ENCODE measurements at regions not wholly inside any gene's neighbourhood (a gene's known extent, or its start where the extent isn't known, plus 50 kb on each side); places are given as distances from the start of the nearest gene placed in this dataset.

DNA sequence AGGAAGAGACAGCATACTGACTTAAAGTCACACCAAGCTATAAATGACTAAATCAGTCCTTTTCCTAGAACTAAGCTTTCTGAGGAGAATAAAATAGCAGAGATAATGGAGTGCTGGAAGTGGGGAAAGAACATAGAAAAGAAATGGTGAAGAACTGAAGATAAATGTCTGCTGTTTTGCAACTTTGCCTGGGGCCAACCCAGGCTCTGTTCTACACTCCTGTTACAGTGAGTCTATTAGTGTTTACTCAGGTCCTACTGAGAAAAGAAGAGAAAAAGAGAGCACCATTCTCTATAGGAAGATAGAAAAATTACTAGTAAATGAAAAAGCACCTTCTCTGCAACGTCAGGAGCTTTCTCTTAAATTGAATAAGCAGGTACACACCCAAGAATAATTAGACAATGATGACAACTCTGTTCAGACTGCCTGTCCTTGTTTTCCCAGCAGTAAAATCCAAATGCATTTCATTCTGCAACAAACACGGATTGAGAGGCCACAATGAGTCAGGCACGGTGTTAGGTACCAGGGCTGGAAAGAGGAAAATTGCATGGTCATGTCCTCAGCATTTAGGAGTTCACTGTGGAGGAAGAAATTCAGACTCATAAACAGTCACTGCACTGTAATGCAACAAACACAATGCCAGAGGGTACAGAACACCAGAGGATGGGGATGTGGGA lies 139.4 kb upstream of the CAMK1G start:
- Histone ChIP-seq H3K4me3 (ENCODE audit: low read depth, low read length, poor library complexity, severe bottlenecking) (no peak overlapping the region), H3K4me2 (ENCODE audit: low read length) (no peak overlapping the region), H3K9me2 (ENCODE audit: insufficient read depth, low read length) (no peaks in the 10 kb centered on the region), H3K36me3 (ENCODE audit: insufficient read depth, low read length) (no peaks in the 10 kb centered on the region), H3K79me2 (ENCODE audit: insufficient read depth, low read depth, low read length) (no peaks in the 10 kb centered on the region), H3K9me3 (ENCODE audit: low read length) (no peaks in the 10 kb centered on the region), H3K4me1 (ENCODE audit: insufficient read depth, low read length, poor library complexity, severe bottlenecking) (no peaks in the 10 kb centered on the region), H4K20me1 (ENCODE audit: insufficient read depth, low read length) (no peaks in the 10 kb centered on the region), H2AFZ (ENCODE audit: low read length) (no peak overlapping the region), H3K27ac (ENCODE audit: low read depth, low read length, poor library complexity, severe bottlenecking) (no peak overlapping the region)
- no TSS peak for BruUV-seq (replicated peaks)
- no peak for DNase-seq (ENCODE audit: low spot score)
- POLR2A ChIA-PET: no interaction called here
- no peak for TF ChIP-seq EZH2phosphoT487 (IDR thresholded peaks at IDR 0.05; ENCODE audit: borderline replicate concordance, low read depth, low read length)
- CTCF ChIA-PET (ENCODE audit: unreplicated experiment): interaction anchor here (0.6 kb wide), 1 partner anchor 75 kb away, joined by 3 read pairs; no protein-coding TSS in a partner anchor
- intact Hi-C loops (cut with micrococcal nuclease; ENCODE audit: unreplicated experiment): no loop called here

DNA sequence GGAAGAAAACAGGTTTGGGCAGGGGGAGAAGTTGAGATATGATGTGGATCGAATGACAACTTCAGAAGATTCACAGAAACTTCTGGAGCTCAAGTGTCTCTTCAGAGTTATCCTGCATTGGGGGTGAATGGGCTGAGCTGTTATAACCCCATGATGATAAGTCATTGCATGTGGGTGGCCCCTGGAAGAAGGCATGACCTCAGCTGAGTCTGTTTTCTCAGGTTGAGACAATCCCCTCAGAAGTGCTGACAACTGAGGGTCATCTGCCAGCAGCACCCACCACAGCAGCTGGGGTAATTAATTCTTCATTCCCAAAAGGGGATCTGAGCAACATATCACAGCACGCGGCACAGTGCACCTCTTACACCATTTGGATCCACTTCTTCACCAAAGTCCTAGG lies 138.6 kb upstream of the CAMK1G start:
- no peak for DNase-seq (ENCODE audit: low spot score)
- no peak overlapping the region for H3K4me2 ChIP-seq (ENCODE audit: low read length)
- intact Hi-C loops (cut with micrococcal nuclease; ENCODE audit: unreplicated experiment): no loop called here
- H4K20me1 ChIP-seq (ENCODE audit: insufficient read depth, low read length): no peaks in the 10 kb centered on the region
- TF ChIP-seq, protein P1, sequence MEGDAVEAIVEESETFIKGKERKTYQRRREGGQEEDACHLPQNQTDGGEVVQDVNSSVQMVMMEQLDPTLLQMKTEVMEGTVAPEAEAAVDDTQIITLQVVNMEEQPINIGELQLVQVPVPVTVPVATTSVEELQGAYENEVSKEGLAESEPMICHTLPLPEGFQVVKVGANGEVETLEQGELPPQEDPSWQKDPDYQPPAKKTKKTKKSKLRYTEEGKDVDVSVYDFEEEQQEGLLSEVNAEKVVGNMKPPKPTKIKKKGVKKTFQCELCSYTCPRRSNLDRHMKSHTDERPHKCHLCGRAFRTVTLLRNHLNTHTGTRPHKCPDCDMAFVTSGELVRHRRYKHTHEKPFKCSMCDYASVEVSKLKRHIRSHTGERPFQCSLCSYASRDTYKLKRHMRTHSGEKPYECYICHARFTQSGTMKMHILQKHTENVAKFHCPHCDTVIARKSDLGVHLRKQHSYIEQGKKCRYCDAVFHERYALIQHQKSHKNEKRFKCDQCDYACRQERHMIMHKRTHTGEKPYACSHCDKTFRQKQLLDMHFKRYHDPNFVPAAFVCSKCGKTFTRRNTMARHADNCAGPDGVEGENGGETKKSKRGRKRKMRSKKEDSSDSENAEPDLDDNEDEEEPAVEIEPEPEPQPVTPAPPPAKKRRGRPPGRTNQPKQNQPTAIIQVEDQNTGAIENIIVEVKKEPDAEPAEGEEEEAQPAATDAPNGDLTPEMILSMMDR (conservative IDR thresholded peaks at IDR 0.05; ENCODE audit: low read length): no peak
- no peak for TF ChIP-seq EZH2phosphoT487 (IDR thresholded peaks at IDR 0.05; ENCODE audit: borderline replicate concordance, low read depth, low read length)
- BruUV-seq (replicated peaks): no TSS peak
- ChIA-PET POLR2A (no interaction called here), CTCF (ENCODE audit: unreplicated experiment) (no interaction called here)
- no peaks in the 10 kb centered on the region for H3K79me2 ChIP-seq (ENCODE audit: insufficient read depth, low read depth, low read length)
- H3K27ac ChIP-seq (ENCODE audit: low read depth, low read length, poor library complexity, severe bottlenecking): no peak overlapping the region
- H3K36me3 ChIP-seq (ENCODE audit: insufficient read depth, low read length): no peaks in the 10 kb centered on the region
- H3K4me3 ChIP-seq (ENCODE audit: low read depth, low read length, poor library complexity, severe bottlenecking): no peak overlapping the region
- H3K4me1 ChIP-seq (ENCODE audit: insufficient read depth, low read length, poor library complexity, severe bottlenecking): no peaks in the 10 kb centered on the region
- H3K9me3 ChIP-seq (ENCODE audit: low read length): no peaks in the 10 kb centered on the region
- no peak overlapping the region for H2AFZ ChIP-seq (ENCODE audit: low read length)
- H3K9me2 ChIP-seq (ENCODE audit: insufficient read depth, low read length): no peaks in the 10 kb centered on the region

DNA sequence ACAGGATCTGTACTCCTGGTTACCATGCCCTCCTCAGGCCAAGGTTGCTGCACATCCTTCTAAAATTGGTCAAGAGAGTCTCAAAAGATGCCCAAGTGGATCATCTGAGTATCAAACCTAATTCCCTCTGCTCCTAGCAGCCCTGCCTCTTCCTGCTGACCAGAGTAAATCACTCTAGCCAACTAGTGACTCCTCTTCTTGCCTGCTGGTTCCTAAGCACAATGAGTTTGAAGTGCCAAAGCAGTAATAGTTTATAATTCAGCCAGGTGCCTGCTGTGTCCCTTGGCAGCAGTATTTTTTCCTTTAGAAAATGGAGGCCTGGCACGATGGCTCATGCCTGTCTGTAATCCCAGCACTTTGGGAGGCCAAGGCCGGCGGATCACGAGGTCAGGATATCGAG lies 137.9 kb upstream of the CAMK1G start:
- Histone ChIP-seq H3K4me2 (ENCODE audit: low read length) (no peak overlapping the region), H2AFZ (ENCODE audit: low read length) (no peak overlapping the region), H3K4me1 (ENCODE audit: insufficient read depth, low read length, poor library complexity, severe bottlenecking) (no peaks in the 10 kb centered on the region), H3K27ac (ENCODE audit: low read depth, low read length, poor library complexity, severe bottlenecking) (no peak overlapping the region), H3K79me2 (ENCODE audit: insufficient read depth, low read depth, low read length) (no peaks in the 10 kb centered on the region), H4K20me1 (ENCODE audit: insufficient read depth, low read length) (no peaks in the 10 kb centered on the region), H3K9me3 (ENCODE audit: low read length) (no peaks in the 10 kb centered on the region), H3K9me2 (ENCODE audit: insufficient read depth, low read length) (no peaks in the 10 kb centered on the region), H3K36me3 (ENCODE audit: insufficient read depth, low read length) (no peaks in the 10 kb centered on the region), H3K4me3 (ENCODE audit: low read depth, low read length, poor library complexity, severe bottlenecking) (no peak overlapping the region)
- BruUV-seq (replicated peaks): no TSS peak
- no peak for TF ChIP-seq EZH2phosphoT487 (IDR thresholded peaks at IDR 0.05; ENCODE audit: borderline replicate concordance, low read depth, low read length)
- TF ChIP-seq, protein P1 (conservative IDR thresholded peaks at IDR 0.05; ENCODE audit: low read length): no peak
- intact Hi-C loops (cut with micrococcal nuclease; ENCODE audit: unreplicated experiment): no loop called here
- ChIA-PET CTCF (ENCODE audit: unreplicated experiment) (no interaction called here), POLR2A (interaction anchor here (0.6 kb wide), 1 partner anchor 706 kb away, joined by 3 read pairs; no protein-coding TSS in a partner anchor)
- no peak for DNase-seq (ENCODE audit: low spot score)
